Activated naive CD4-positive, alpha-beta T cell (primary cell): ENCODE measurements at regions not wholly inside any gene's neighbourhood (a gene's known extent, or its start where the extent isn't known, plus 50 kb on each side); places are given as distances from the start of the nearest gene placed in this dataset.

Experiments
- DNase-seq, 4 experiments: peaks; one replicate each; lab custom pipeline; 2025; lab: John Stamatoyannopoulos, UW

GRCh38 chr18:44216169-44216568 is 464.5 kb upstream of the SETBP1 start:
- DNase-seq: no peak

GRCh38 chr18:44227501-44227900 is 453.2 kb upstream of the SETBP1 start:
- DNase-seq: no peak

DNA sequence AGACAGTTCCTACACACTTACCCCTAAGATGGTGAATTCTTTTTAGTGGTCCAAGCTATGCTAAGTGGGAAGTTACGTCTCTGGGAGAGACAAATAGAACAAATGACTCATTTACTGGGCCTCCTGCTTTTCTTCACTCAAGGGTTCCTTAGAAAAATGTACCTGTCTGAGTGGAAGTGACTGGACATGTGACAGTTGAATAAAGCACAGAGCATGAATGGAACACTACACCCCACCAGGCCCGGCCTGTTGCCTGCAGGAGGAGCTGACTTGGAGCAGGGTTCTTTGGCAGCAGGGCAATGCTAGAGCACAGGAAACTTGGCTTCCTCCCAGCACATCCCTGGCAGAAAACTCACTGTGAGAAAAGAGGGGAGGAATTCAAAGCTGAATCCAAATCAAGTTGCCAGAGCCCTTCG is 451.0 kb upstream of the SETBP1 start:
- no peak for DNase-seq

DNA sequence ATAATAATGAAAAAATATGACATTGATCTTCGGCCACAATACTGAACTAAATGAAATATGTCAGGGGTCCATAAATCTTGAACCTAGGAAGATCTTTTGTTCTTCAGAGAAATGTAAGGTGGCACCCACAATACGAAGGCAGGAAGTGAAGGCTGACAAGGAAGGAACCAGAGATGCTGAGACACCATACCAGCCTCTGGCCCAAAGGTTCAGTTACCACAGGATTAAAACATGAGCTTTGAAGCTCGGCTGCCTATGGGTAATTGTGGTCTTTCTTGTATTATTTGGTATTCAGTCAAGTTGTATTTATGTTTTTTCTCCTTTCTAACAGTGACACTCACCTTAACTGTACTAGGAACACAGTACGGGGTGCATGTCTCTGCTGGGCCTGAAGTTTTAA is 448.8 kb upstream of the SETBP1 start:
- DNase-seq: no peak

DNA sequence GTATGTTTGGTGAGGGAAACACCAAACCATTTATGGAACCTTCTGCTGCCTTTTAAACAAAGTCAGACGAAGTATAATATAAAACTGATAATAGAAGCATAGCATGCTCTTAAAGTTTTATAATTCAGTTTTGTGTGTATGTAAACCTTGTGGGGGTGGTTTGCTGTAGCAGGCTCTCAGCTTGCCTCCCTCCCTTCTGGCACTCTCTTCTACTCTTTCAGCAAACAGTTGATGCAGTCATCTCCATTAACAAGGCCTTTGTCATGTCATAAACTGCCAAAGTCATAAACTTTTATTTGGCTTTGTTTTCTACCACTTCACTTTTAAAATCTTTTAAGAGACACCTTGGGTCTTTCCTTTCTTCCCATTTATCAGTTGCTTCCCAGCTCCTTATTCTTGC is 448.2 kb upstream of the SETBP1 start:
- DNase-seq: no peak

DNA sequence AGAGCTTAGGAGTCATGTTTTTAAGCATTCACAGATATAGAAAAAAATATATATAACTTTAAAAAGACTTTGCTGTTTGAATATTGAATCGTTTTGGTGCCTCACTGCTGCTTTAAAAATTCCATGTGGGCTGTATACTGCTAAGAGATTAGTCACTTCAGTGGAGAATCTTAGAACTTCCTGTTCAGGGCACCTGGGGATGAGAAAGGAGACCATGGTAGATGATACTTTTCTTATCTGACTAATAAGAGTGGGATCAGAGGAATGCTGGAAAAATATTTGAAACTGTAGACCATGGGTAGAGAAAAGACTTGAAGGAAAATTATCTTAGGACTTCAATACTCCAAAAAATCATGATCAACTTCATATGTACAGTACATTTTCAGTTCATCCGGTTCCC is 442.2 kb upstream of the SETBP1 start:
- no peak for DNase-seq

- DNase-seq: no peak
Measured at GRCh38 chr18:44238911-44239310, 441.8 kb upstream of the SETBP1 start.

DNA sequence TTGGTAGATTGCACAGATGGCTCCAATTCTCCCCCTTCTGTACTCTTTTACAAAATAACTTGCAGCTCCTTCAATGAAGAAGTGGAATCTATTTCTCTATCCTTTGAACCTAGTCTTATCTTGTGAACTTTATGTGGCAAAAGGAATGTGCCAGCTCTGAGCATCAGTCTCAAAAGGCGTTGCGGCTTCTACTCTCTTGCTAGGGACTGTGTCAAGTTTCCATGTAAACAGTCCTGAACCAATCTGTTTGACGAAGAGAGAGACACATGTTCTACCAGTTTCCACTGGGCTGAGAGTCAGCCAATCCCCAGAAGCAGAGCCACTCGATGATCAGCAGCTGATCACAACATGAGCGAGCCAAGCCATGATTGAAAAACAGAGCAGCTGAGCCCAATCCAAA is 439.7 kb upstream of the SETBP1 start:
- DNase-seq: no peak

DNA sequence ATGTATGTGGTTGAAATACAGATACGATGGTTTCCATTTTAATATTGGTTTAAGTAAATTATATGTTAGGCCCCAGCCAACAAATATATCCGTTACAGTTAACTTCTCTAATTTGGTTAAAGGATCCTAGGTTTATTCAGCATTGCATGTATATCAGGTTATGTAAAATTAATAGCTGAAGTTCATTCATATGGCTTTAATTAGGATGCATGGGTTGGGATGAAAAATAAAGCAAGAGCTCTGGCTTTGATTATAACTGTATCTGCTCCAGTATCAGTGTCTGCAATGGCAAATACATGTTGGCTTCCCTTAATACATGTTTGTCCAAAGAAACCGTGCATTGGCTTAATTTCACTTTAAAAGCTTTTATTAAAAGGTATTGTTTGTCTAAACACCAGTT is 435.7 kb upstream of the SETBP1 start:
- DNase-seq: no peak

DNA sequence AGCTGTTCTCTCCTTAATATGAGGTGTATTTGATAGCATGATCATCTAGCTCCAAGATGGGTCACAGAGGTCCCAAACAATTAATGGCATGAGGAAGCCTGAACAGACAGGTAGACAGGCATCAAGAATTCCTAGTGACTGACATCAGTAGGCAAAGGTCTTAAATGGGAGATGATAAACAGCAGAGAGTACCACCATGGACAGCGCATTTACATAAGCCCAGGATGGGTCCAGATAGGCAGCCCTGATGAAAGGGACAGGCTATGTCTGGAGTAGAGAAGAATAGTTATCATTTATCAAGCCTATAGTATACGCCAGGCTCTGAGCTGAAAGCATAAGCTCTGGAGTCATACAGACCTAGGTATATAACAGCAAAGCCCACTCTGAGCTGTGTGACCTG is 434.7 kb upstream of the SETBP1 start:
- no peak for DNase-seq

DNA sequence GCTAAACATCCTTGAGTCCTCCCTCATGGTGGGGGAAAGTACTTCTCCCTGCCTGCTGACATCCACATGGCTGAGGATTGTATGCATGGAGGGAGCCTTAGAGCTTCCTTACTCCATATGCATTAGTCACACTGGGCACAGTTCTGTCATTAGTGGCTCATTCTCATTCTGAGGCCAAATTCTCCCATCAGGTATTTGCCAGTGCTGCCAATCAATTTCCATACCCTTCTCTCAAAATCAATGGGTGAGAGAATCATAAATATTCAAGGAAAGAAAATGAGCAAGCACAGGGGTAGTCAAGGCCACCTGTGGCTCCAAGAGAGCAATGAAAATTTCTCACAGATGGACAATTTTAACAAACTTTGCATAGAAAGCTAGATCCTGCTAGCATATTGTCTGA is 422.6 kb upstream of the SETBP1 start:
- DNase-seq: no peak

DNA sequence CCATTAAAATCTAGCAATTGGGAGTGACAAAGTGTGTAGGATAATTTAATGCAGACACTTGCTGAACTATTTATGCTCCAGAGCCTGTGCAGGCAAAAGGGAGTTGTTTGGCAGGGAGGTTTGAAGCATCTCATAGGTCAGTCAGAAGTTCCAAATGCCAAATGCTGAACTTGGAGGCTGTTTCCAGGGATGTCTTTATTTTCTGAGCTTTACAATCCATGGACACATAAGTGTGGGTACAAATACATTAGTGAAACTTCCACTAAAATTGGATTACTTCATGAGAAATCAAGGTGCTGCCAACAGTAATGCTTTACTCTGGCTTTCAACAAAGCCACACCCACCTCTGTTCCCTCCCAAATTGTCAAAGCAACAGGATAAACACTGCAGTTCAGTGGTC is 422.1 kb upstream of the SETBP1 start:
- no peak for DNase-seq

- no peak for DNase-seq
Measured at GRCh38 chr18:44259610-44260009, 421.1 kb upstream of the SETBP1 start.

GRCh38 chr18:44265437-44265836 is 415.3 kb upstream of the SETBP1 start:
- DNase-seq: no peak

DNA sequence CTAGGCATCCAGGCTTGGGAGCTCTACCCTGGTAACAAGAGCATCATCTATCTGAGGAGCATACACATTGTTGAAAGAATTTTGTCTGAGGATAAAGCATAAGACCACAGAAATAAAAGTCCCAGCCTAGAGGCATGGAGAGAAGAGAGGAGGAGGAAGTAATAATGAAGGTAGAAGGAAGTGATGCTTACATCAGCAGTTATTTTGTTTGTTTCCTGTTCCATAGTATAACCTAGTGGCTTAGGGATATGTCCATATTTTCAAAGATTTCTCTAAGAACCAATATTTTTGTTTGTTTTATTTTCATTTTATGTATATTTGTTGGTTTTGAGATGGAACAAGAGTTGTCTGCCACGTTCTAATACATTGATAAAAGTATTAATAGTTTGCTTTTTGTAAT is 407.4 kb upstream of the SETBP1 start:
- DNase-seq: no peak

GRCh38 chr18:44280479-44280878 is 400.2 kb upstream of the SETBP1 start:
- DNase-seq: no peak

- no peak for DNase-seq
Measured at GRCh38 chr18:44286049-44286448, 394.6 kb upstream of the SETBP1 start.

GRCh38 chr18:44290366-44290977 is 390.2 kb upstream of the SETBP1 start:
- DNase-seq: no peak

DNA sequence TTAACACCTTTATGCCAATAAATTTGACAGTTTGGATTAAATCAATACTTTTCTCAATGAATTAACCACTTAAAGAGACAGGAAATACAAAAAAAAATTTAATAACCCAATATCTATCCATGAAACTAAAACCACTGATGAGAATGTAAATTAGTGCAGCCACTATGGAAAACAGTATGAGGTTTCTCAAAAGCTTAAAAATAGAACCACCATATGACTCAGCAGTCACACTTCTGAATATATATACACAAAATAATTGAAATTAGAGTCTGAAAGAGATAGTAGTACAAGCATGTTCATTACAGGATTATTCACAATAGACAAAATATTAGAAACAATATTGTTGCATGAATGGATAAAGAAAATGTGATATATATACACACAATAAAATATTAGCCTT is 382.1 kb upstream of the SETBP1 start:
- no peak for DNase-seq

DNA sequence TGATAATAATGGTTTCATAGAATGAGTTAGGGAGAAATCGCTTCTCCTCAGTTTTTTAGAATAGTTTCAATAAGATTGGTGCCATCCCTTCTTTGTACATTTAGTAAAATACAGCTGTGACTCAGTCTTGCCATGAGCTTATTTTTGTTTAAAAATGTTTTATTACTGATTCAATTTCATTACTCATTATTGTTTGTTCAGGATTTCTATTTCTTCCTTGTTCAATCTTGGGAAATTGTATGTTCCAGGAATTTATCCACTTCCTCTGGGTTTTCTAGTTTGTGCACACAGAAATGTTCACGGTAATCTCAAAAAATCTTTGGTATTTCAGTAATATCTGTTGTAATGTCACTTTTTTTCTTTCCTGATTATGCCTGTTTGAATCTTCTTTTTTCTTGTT is 371.5 kb upstream of the SETBP1 start:
- DNase-seq: no peak

DNA sequence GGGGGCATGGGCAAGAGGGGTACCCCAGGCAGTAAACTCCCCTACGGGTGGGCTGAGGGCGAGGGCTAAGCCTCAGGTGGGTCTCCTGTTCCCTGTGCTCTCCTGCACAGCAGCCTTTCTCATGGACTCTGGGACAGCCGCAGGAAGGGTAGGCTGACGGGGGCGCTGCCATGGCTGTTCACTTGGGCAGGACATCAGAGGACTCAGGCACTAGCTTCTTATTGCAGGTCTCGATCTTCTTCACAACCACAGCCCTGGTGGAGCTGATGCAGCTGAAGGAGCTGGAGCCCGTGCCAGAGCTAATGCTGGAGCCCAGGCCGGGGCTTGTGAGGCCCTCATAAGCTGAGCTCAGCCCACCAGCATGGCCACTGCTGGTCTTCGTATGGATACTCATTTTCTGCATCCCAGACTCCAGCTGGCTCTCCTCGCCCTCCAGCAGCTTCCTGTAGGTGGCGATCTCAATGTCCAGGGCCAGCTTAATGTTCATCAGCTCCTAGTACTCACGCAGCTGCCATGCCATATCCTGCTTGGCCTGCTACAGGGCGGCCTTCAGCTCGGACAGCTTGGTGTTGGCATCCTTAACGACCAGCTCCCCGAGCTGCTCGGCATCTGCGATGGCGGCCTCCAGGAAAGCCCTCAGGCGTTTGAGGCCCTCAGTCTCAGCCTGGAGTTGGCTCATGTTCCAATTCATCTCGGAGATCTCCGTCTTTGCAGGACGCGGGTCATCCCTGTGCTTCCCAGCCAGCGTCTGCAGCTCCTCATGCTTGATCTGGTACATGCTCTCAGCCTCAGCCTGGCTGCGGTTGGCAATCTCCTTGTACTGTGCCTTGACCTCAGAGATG is 359.8 kb upstream of the SETBP1 start:
- DNase-seq: no peak

GRCh38 chr18:44321868-44322590 is 358.7 kb upstream of the SETBP1 start:
- no peak for DNase-seq

DNA sequence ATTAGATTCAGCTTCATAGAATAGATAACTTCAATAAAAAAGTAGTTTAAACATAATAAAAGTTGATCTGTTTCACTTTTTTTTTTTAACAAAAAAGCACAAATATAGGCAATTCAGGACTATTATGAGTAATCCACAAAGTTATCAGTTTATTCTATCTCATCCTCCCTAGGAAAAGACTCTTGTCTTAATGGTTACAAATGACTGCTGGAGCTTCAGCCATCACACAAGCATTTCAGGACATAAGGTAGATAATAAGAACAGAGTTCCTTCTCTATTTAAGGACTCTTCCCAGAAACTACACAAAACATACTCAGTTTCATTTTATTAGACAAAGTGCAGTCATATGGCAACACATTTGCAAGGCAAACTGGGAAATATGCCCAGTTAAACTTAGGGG is 357.6 kb upstream of the SETBP1 start:
- DNase-seq: no peak
